H1 (cell line): ENCODE measurements at regions not wholly inside any gene's neighbourhood (a gene's known extent, or its start where the extent isn't known, plus 50 kb on each side); places are given as distances from the start of the nearest gene placed in this dataset.

Experiments used
- CHD1 ChIP-seq: IDR thresholded peaks from 2 replicates; pipeline ENCODE4 v1.6.1; 2012; ENCODE audit warnings: low read depth, low read length, improper control_type of control experiment

DNA sequence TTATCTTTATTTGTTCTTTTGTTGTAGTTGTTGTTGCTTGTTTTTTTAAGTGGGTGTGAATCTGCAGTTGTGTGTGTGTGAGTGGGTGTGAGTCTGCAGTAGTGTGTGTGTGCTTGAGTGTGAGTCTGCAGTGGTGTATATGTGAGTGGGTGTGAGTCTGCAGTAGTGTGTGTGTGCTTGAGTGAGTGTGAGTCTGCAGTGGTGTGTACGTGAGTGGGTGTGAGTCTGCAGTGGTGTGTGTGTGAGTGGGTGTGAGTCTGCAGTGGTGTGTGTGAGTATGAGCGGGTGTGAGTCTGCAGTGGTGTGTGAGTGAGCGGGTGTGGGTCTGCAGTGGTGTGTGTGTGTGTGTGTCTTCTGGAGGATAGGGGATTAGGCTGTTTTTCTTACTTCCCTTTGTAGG lies 1186.8 kb upstream of the SEL1L start (continued):
- TF ChIP-seq CHD1, result no peak
